ENCODE measurements at regions not wholly inside any gene's neighbourhood (a gene's known extent, or its start where the extent isn't known, plus 50 kb on each side); places are given as distances from the start of the nearest gene placed in this dataset.

DNA sequence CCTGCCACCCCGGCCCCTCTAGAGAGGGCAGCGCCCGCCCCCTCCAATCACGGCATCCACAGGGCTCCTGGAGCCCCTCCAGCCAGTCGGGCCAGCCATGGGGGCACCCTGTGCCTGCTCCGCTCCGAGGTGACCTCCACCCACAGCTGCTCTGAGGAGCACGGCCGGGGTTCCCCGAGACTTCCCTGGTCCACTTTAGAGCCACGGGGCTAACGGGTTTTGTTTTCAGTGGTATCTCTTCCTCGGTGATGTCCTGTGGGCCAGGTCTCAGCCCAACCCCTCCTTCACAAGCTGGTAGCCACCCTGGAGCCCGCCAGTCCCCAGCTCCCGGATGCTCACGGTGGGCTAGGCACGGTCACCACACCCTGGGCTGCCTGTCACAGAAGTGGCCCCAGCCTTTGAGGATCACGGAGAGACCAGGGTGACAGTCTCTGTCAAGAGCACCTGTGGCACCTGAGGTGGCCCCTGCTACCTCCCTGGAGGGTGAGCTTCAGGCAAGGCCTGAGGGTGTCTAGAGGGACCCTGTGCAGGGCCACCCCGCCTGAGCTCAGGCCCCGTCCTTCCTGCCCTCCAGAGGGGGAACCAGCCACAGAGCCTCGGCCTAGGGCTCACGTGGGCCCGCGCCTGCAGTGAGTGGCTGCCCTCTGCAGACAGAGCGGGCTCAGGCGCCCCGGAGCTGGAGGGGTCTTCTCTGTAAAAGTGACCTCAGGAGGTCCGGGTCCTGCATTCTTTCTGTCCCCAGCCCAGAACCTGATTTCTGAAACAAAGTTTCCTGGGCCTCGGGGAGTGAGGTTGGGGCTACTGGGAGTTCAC is 146.0 kb upstream of the C14orf180 start:
- H3K4me1 ChIP-seq, result no peaks in the 10 kb centered on the region
- no peak overlapping the region for H3K4me3 ChIP-seq
- H3K9me3 ChIP-seq, result no peaks in the 10 kb centered on the region
- H3K27me3 ChIP-seq, result no peaks in the 10 kb centered on the region
- TF ChIP-seq CTCF (IDR thresholded peaks at IDR 0.05), result no peak
- H3K27ac ChIP-seq, result no peak overlapping the region
- no peak overlapping the region for H3K9ac ChIP-seq (ENCODE audit: low read depth in 2 of 2, low read length in 2 of 2)
- H3K36me3 ChIP-seq, result no peaks in the 10 kb centered on the region
- intact Hi-C loops (cut with DNase I), result no loop called here
- DNase-seq, result peak; percentile 15

- Histone ChIP-seq H3K36me3 (no peaks in the 10 kb centered on the region), H3K9me3 (no peaks in the 10 kb centered on the region), H3K27me3 (no peaks in the 10 kb centered on the region), H3K9ac (ENCODE audit: low read depth in 2 of 2, low read length in 2 of 2) (no peak overlapping the region), H3K4me1 (no peaks in the 10 kb centered on the region), H3K4me3 (no peak overlapping the region), H3K27ac (no peak overlapping the region)
- no peak for TF ChIP-seq CTCF (IDR thresholded peaks at IDR 0.05)
- no peak for DNase-seq
- intact Hi-C loops (cut with DNase I), result no loop called here
Measured at GRCh38 chr14:104434214-104435076, 145.1 kb upstream of the C14orf180 start.

GRCh38 chr14:104435147-104436046 is 144.2 kb upstream of the C14orf180 start:
- no peak for DNase-seq
- no peak overlapping the region for H3K4me3 ChIP-seq
- TF ChIP-seq CTCF (IDR thresholded peaks at IDR 0.05), result no peak
- H3K36me3 ChIP-seq, result no peaks in the 10 kb centered on the region
- H3K27me3 ChIP-seq, result no peaks in the 10 kb centered on the region
- H3K9ac ChIP-seq (ENCODE audit: low read depth in 2 of 2, low read length in 2 of 2), result no peak overlapping the region
- no peaks in the 10 kb centered on the region for H3K9me3 ChIP-seq
- intact Hi-C loops (cut with DNase I), result no loop called here
- H3K27ac ChIP-seq, result no peak overlapping the region
- H3K4me1 ChIP-seq, result no peaks in the 10 kb centered on the region

GRCh38 chr14:104436047-104436591 is 143.4 kb upstream of the C14orf180 start:
- no peak overlapping the region for H3K4me3 ChIP-seq
- H3K9ac ChIP-seq (ENCODE audit: low read depth in 2 of 2, low read length in 2 of 2), result no peak overlapping the region
- no peaks in the 10 kb centered on the region for H3K27me3 ChIP-seq
- no peaks in the 10 kb centered on the region for H3K4me1 ChIP-seq
- H3K9me3 ChIP-seq, result no peaks in the 10 kb centered on the region
- intact Hi-C loops (cut with DNase I), result no loop called here
- H3K36me3 ChIP-seq, result no peaks in the 10 kb centered on the region
- no peak for TF ChIP-seq CTCF (IDR thresholded peaks at IDR 0.05)
- peak; percentile 36 for DNase-seq
- no peak overlapping the region for H3K27ac ChIP-seq
